B cell (primary cell): ENCODE measurements at regions not wholly inside any gene's neighbourhood (a gene's known extent, or its start where the extent isn't known, plus 50 kb on each side); places are given as distances from the start of the nearest gene placed in this dataset.
"Not testable (repeated sequence)": the region's sequence is repeated elsewhere in the genome, so short reads cannot be mapped to it uniquely, and the experiment has no call there.

Experiments
- ATAC-seq: fragments of 200-7000 bp; cut with Tn5 transposase; one replicate; pipeline ENCODE4 v1.10.0; 2021; ENCODE audit warnings: low read depth, mild to moderate bottlenecking, moderate number of reproducible peaks, moderate library complexity
- CTCF ChIA-PET: fragments of 350-600 bp; sonication (Branson Sonifier 250); formaldehyde crosslinking; loops from one replicate; lab custom pipeline; 2021; ENCODE audit warnings: antibody characterized with exemption, inconsistent platforms; lab: Charles Lee
- POLR2A ChIA-PET: fragments of 350-600 bp; sonication (Branson Sonifier 250); formaldehyde crosslinking; loops from one replicate; lab custom pipeline; 2021; ENCODE audit warnings: antibody characterized with exemption; lab: Charles Lee
- DNase-seq: peaks from one replicate; pipeline ENCODE4 v3.0.0; 2013
- H2AFZ ChIP-seq: 2 replicates; pipeline ENCODE4 v1.6.1; 2012; ENCODE audit warnings: mild to moderate bottlenecking, low read depth, low read length; ENCODE audit not compliant: insufficient read depth, poor library complexity, severe bottlenecking
- H3K27ac ChIP-seq, 2 donors: 1 replicate in 1 of 2; 2 replicates in 1 of 2; pipeline ENCODE4 v1.5.1; 2012 to 2013; ENCODE audit warnings: low read length in 2 of 2, mild to moderate bottlenecking in 2 of 2, moderate library complexity in 1 of 2
- H3K27me3 ChIP-seq, 4 experiments: fragments of 200-600 bp in 1 of 4; sonication (generic) in 1 of 4; replicated peaks in 1 of 4; 1 replicate in 2 of 4; 2 replicates in 2 of 4; pipeline versions ENCODE4 v1.6.1 to v1.7.0; 2013 to 2016; ENCODE audit warnings: low read length in 3 of 4, mild to moderate bottlenecking in 2 of 4, mixed read lengths in 1 of 4, moderate library complexity in 1 of 4; ENCODE audit not compliant: insufficient read depth in 4 of 4, control insufficient read depth in 3 of 4; ENCODE audit errors: control extremely low read depth in 1 of 4
- H3K36me3 ChIP-seq, 2 experiments: replicated peaks in 1 of 2; 1 replicate in 1 of 2; 2 replicates in 1 of 2; pipeline versions ENCODE4 v1.6.1 to v1.7.1; 2013; ENCODE audit warnings: low read length in 1 of 2; ENCODE audit not compliant: insufficient read depth in 2 of 2, control insufficient read depth in 1 of 2; ENCODE audit errors: control extremely low read depth in 1 of 2, extremely low read depth in 1 of 2
- H3K4me1 ChIP-seq, 2 donors: fragments of 200-600 bp in 1 of 2; sonication (generic) in 1 of 2; 1 replicate in 1 of 2; 2 replicates in 1 of 2; pipeline versions ENCODE4 v1.5.1 to v1.6.1; 2013 to 2017; ENCODE audit warnings: low read length in 2 of 2; ENCODE audit not compliant: control insufficient read depth in 2 of 2, insufficient read depth in 2 of 2
- H3K4me2 ChIP-seq: replicated peaks from 2 replicates; pipeline ENCODE3; 2012; ENCODE audit warnings: mild to moderate bottlenecking, low read depth, low read length; ENCODE audit not compliant: poor library complexity, severe bottlenecking
- H3K4me3 ChIP-seq, 5 experiments: fragments of 200-600 bp in 1 of 5; sonication (generic) in 1 of 5; 1 replicate in 3 of 5; 2 replicates in 2 of 5; pipeline versions ENCODE4 v1.5.1 to v1.7.0; 2011 to 2016; ENCODE audit warnings: low read length in 4 of 5, mild to moderate bottlenecking in 4 of 5, low read depth in 2 of 5, control low read depth in 1 of 5, moderate library complexity in 1 of 5; ENCODE audit not compliant: insufficient read depth in 1 of 5; ENCODE audit errors: control extremely low read depth in 1 of 5, extremely low read depth in 1 of 5
- H3K79me2 ChIP-seq: fragments of 200-600 bp; sonication (generic); one replicate; pipeline ENCODE4 v1.6.0; 2016; ENCODE audit warnings: low read length; ENCODE audit not compliant: control insufficient read depth, insufficient read depth
- H3K9ac ChIP-seq: fragments of 200-600 bp; sonication (generic); 2 replicates; pipeline ENCODE4 v1.6.1; 2017; ENCODE audit warnings: mild to moderate bottlenecking, low read length, moderate library complexity
- H3K9me3 ChIP-seq, 3 donors: one replicate each; pipeline versions ENCODE4 v1.6.1 to v1.7.1; 2013; ENCODE audit warnings: low read length in 2 of 3; ENCODE audit not compliant: control insufficient read depth in 2 of 3, insufficient read depth in 1 of 3; ENCODE audit errors: control extremely low read depth in 1 of 3
- H4K20me1 ChIP-seq: 2 replicates; pipeline ENCODE4 v1.6.0; 2012; ENCODE audit warnings: mild to moderate bottlenecking, low read length; ENCODE audit not compliant: insufficient read depth, control insufficient read depth, poor library complexity, severe bottlenecking
- H3K27ac Mint-ChIP-seq: one replicate; pipeline ENCODE4 v1.8.0; 2021; ENCODE audit warnings: mixed read lengths
- H3K27me3 Mint-ChIP-seq: one replicate; pipeline ENCODE4 v1.8.0; 2021; ENCODE audit warnings: mixed read lengths
- H3K4me1 Mint-ChIP-seq: one replicate; pipeline ENCODE4 v1.8.0; 2021; ENCODE audit warnings: mixed read lengths
- H3K4me3 Mint-ChIP-seq: one replicate; pipeline ENCODE4 v1.8.0; 2021; ENCODE audit warnings: mixed read lengths
- H3K9me3 Mint-ChIP-seq: one replicate; pipeline ENCODE4 v1.8.0; 2022; ENCODE audit warnings: mixed read lengths; ENCODE audit not compliant: insufficient read depth
- CTCF ChIP-seq: fragments of 200-600 bp; IDR thresholded peaks from one replicate; pipeline ENCODE4 v1.8.0; 2022; ENCODE audit warnings: antibody characterized with exemption, mild to moderate bottlenecking
- EZH2 ChIP-seq: IDR thresholded peaks from 2 replicates; pipeline ENCODE4 v1.6.1; 2012; ENCODE audit warnings: borderline replicate concordance, low read depth, mild to moderate bottlenecking, moderate library complexity, low read length; ENCODE audit not compliant: insufficient read depth, poor library complexity, severe bottlenecking
- WGBS: methylation state at CpG from one replicate; pipeline ENCODE4 v1.1.5; 2013; ENCODE audit warnings: missing lambda C conversion rate; ENCODE audit not compliant: insufficient coverage; 5-methylcytosine and 5-hydroxymethylcytosine counted together
- intact Hi-C: fragments of 100-400 bp; cut with micrococcal nuclease; formaldehyde crosslinking; loops from one replicate; pipeline ENCODE4 v1.10.0; 2022

- H3K4me2 ChIP-seq, result no peak overlapping the region
- H3K9me3 Mint-ChIP-seq, result no peaks in the 10 kb centered on the region
- H4K20me1 ChIP-seq, result no peaks in the 10 kb centered on the region
- no peaks in the 10 kb centered on the region for H3K9me3 ChIP-seq
- H3K27me3 Mint-ChIP-seq, result no peaks in the 10 kb centered on the region
- H3K4me1 Mint-ChIP-seq, result no peaks in the 10 kb centered on the region
- H3K79me2 ChIP-seq, result no peaks in the 10 kb centered on the region
- CTCF ChIA-PET, result no interaction called here
- no peak overlapping the region for H3K27ac ChIP-seq
- H3K27ac Mint-ChIP-seq, result no peak overlapping the region
- ATAC-seq (no peak), DNase-seq (no peak)
- intact Hi-C loops, result no loop called here
- no peak overlapping the region for H3K9ac ChIP-seq
- H3K4me1 ChIP-seq, result no peaks in the 10 kb centered on the region
- H2AFZ ChIP-seq, result no peak overlapping the region
- H3K4me3 Mint-ChIP-seq, result no peak overlapping the region
- POLR2A ChIA-PET, result no interaction called here
- no peaks in the 10 kb centered on the region for H3K36me3 ChIP-seq
- no peak for TF ChIP-seq EZH2
- TF ChIP-seq CTCF, result no peak
- no peaks in the 10 kb centered on the region for H3K27me3 ChIP-seq
- no peak overlapping the region for H3K4me3 ChIP-seq
Observed at GRCh38 chr4:59770601-59771264, 1429.4 kb upstream of the ADGRL3 start.

- no peaks in the 10 kb centered on the region for H3K4me1 Mint-ChIP-seq
- TF ChIP-seq CTCF (no peak), EZH2 (no peak)
- H3K27ac Mint-ChIP-seq, result no peak overlapping the region
- H3K9me3 Mint-ChIP-seq, result no peaks in the 10 kb centered on the region
- Histone ChIP-seq H3K27ac (no peak overlapping the region), H3K9ac (no peak overlapping the region), H3K79me2 (no peaks in the 10 kb centered on the region), H3K4me2 (no peak overlapping the region), H3K4me3 (no peak overlapping the region), H3K9me3 (no peaks in the 10 kb centered on the region), H3K4me1 (no peaks in the 10 kb centered on the region), H3K27me3 (no peaks in the 10 kb centered on the region), H3K36me3 (no peaks in the 10 kb centered on the region), H4K20me1 (no peaks in the 10 kb centered on the region), H2AFZ (no peak overlapping the region)
- DNase-seq (no peak), ATAC-seq (no peak)
- ChIA-PET CTCF (no interaction called here), POLR2A (no interaction called here)
- no peaks in the 10 kb centered on the region for H3K27me3 Mint-ChIP-seq
- intact Hi-C loops, result no loop called here
- WGBS, result no CpG with 5 or more reads among the region's 1 CpG
- H3K4me3 Mint-ChIP-seq, result no peak overlapping the region
Observed at GRCh38 chr4:59772641-59773139, 1427.4 kb upstream of the ADGRL3 start.

GRCh38 chr4:59780271-59780670 is 1419.9 kb upstream of the ADGRL3 start:
- H3K9ac ChIP-seq, H3K4me1 Mint-ChIP-seq, H3K27ac ChIP-seq, CTCF ChIA-PET, H3K27ac Mint-ChIP-seq, POLR2A ChIA-PET, H3K4me3 ChIP-seq, H3K27me3 ChIP-seq, DNase-seq, H2AFZ ChIP-seq, H3K27me3 Mint-ChIP-seq, ATAC-seq, H3K4me1 ChIP-seq, H3K4me2 ChIP-seq, H3K36me3 ChIP-seq, intact Hi-C loops, H3K79me2 ChIP-seq, H3K4me3 Mint-ChIP-seq, H4K20me1 ChIP-seq, H3K9me3 Mint-ChIP-seq: not testable (repeated sequence)
- no CpG with 5 or more reads among the region's 3 CpGs for WGBS
- peaks cover 0 to 12% (median 0%) of the 10 kb centered on the region in 3 donors for H3K9me3 ChIP-seq
